ENCODE measurements at regions not wholly inside any gene's neighbourhood (a gene's known extent, or its start where the extent isn't known, plus 50 kb on each side); places are given as distances from the start of the nearest gene placed in this dataset.

DNA sequence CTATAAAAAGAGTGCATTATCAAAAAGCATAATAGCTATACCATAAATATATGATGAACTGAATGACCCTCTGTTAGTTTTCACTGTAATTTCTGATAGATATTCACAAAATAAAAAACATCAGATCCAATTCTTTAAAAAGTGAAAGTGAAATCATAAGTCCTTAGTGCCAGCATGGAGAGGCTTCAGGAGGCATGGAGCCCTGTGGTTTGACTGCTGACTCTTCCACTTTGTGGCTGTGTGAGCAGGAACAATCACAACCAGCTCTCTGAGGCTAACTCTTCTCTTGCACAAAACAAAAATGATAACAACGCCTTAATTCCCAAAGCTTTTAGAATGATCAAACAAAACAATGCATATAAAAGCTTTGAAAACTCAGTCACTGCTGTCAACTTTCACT, 1143.9 kb downstream of the PDHA2 start:
- Histone ChIP-seq H3K27ac (no peak overlapping the region), H3K36me3 (no peaks in the 10 kb centered on the region), H3K9me3 (peaks cover 0 to 11% (median 0%) of the 10 kb centered on the region in 12 donors), H3K27me3 (no peaks in the 10 kb centered on the region), H3K4me1 (no peaks in the 10 kb centered on the region), H3K4me3 (peak overlapping the region in 6 of 12 donors; percentile 0 to 39 (median 13))
- TF ChIP-seq, protein P1, sequence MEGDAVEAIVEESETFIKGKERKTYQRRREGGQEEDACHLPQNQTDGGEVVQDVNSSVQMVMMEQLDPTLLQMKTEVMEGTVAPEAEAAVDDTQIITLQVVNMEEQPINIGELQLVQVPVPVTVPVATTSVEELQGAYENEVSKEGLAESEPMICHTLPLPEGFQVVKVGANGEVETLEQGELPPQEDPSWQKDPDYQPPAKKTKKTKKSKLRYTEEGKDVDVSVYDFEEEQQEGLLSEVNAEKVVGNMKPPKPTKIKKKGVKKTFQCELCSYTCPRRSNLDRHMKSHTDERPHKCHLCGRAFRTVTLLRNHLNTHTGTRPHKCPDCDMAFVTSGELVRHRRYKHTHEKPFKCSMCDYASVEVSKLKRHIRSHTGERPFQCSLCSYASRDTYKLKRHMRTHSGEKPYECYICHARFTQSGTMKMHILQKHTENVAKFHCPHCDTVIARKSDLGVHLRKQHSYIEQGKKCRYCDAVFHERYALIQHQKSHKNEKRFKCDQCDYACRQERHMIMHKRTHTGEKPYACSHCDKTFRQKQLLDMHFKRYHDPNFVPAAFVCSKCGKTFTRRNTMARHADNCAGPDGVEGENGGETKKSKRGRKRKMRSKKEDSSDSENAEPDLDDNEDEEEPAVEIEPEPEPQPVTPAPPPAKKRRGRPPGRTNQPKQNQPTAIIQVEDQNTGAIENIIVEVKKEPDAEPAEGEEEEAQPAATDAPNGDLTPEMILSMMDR (IDR thresholded peaks at IDR 0.05): no peak
- no peak for TF ChIP-seq POLR2A (IDR thresholded peaks at IDR 0.05)
- no peak for ATAC-seq
- intact Hi-C loops (cut with DNase I): no loop called here
- no peak for DNase-seq
- WGBS, 4 donors: 68 to 76% (median 73%) methylated on average over 1 of the region's 1 CpG

DNA sequence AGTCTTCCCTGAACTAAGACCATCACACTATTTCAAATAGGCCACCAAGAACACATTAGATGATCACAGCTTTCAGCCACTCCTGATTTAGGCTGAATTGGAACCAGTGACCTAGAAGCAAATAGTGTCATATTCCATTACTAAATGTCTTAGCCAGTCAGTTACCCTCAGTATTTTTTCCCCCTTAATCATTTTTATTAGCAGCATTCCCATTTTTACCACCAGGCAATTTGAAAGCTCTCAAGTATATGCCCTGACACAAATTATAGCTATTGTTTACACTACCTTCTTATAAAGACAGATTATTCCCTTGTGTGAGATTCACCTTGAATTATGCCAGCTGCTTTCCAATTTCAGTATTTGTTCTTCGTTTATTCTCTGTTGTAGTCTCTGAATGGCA, 1146.9 kb downstream of the PDHA2 start:
- Histone ChIP-seq H3K36me3 (no peaks in the 10 kb centered on the region), H3K4me1 (no peaks in the 10 kb centered on the region), H3K27ac (no peak overlapping the region), H3K27me3 (no peaks in the 10 kb centered on the region), H3K4me3 (no peak overlapping the region), H3K9me3 (peaks cover 0 to 1% (median 0%) of the 10 kb centered on the region in 12 donors)
- 67 to 72% (median 69%) methylated on average over 1 of the region's 1 CpG for WGBS, 4 donors
- no peak for DNase-seq
- intact Hi-C loops (cut with DNase I): no loop called here
- ATAC-seq: no peak
- TF ChIP-seq, protein P1 (IDR thresholded peaks at IDR 0.05): no peak
- TF ChIP-seq POLR2A (IDR thresholded peaks at IDR 0.05): no peak

GRCh38 chr4:96991083-96991482, 1151.2 kb downstream of the PDHA2 start:
- Histone ChIP-seq H3K4me1 (no peaks in the 10 kb centered on the region), H3K4me3 (no peak overlapping the region), H3K36me3 (no peaks in the 10 kb centered on the region), H3K27me3 (no peaks in the 10 kb centered on the region), H3K27ac (no peak overlapping the region), H3K9me3 (no peaks in the 10 kb centered on the region)
- intact Hi-C loops (cut with DNase I): no loop called here
- WGBS, 4 donors: 89 to 94% (median 92%) methylated on average over 1 of the region's 1 CpG
- no peak for TF ChIP-seq POLR2A (IDR thresholded peaks at IDR 0.05)
- TF ChIP-seq, protein P1 (IDR thresholded peaks at IDR 0.05): no peak
- no peak for ATAC-seq
- no peak for DNase-seq

GRCh38 chr4:96992443-96992842, 1150.8 kb downstream of the STPG2 start:
- intact Hi-C loops (cut with DNase I): no loop called here
- H3K4me1 ChIP-seq: no peaks in the 10 kb centered on the region
- DNase-seq: no peak
- no peak for ATAC-seq
- no peaks in the 10 kb centered on the region for H3K9me3 ChIP-seq
- H3K36me3 ChIP-seq: no peaks in the 10 kb centered on the region
- WGBS, 4 donors: 72 to 91% (median 82%) methylated on average over 4 of the region's 4 CpGs
- no peak overlapping the region for H3K27ac ChIP-seq
- no peaks in the 10 kb centered on the region for H3K27me3 ChIP-seq
- H3K4me3 ChIP-seq: no peak overlapping the region
- TF ChIP-seq POLR2A (IDR thresholded peaks at IDR 0.05): no peak
- TF ChIP-seq, protein P1 (IDR thresholded peaks at IDR 0.05): no peak
